ENCODE measurements at regions not wholly inside any gene's neighbourhood (a gene's known extent, or its start where the extent isn't known, plus 50 kb on each side); places are given as distances from the start of the nearest gene placed in this dataset.

DNA sequence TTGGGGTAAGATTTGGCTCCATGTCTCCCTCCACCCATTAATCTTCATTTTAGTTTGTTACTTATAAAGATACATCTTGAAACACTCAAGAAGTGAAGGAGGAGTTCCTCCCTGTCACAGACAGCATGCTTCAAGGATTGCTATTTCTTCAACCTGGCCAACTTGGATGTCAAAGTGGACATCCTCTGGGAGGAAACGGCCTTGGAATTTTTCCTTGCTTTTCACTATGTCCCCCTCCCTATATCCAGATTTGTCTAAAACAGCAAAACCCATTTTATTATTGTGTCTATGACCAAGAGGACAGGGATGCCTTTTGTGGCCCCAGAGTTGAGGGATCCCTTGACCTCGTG, 242.9 kb downstream of the LPIN1 start:
- DNase-seq (ENCODE audit: low read depth in 2 of 2, low spot score in 1 of 2), result no peak

GRCh38 chr2:11990576-11990975, 244.1 kb downstream of the LPIN1 start:
- no peak for DNase-seq (ENCODE audit: low read depth in 2 of 2, low spot score in 1 of 2)

DNA sequence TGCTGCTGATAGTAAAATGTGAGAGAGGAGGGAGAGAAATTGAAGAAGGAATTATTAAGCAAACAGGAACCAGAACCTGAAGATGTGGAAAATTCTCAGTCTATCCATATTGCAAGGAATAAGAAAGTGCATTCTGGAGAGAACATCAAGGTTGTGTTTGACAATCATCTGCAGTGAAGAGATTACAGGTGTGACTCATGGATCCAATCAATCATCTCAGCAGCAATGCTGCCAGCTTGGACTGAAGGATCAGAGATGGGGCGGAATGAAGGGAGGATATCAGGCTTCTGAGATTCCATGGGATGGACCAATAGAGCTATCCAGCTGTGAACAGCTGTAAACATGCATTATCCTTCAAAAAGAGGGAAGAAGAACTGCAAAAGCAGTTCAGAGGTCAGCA, 247.3 kb downstream of the LPIN1 start:
- no peak for DNase-seq (ENCODE audit: low read depth in 2 of 2, low spot score in 1 of 2)

DNA sequence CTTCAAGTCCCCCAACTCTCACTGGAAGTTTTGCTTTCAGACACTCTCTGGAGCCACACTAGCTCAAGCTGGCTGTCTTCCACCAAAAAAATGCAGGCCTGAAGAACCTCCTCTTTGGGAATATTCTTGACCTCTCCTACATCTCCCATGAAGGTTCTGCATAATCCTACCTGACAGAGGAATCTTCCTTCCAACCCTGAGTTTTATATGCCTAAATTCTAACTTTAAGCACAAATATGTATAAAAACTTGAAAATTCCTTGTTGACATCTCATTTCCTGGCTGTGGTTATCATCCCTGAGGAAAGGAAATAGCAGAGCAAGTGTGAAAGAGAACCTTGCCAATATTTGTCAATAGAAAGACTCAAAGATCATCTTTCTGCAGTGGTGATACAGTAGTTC, 249.0 kb downstream of the LPIN1 start:
- DNase-seq (ENCODE audit: low read depth in 2 of 2, low spot score in 1 of 2), result no peak

- no peak for DNase-seq (ENCODE audit: low read depth in 2 of 2, low spot score in 1 of 2)
These were observed 250.2 kb downstream of the LPIN1 start for GRCh38 chr2:11996618-11997017.

DNA sequence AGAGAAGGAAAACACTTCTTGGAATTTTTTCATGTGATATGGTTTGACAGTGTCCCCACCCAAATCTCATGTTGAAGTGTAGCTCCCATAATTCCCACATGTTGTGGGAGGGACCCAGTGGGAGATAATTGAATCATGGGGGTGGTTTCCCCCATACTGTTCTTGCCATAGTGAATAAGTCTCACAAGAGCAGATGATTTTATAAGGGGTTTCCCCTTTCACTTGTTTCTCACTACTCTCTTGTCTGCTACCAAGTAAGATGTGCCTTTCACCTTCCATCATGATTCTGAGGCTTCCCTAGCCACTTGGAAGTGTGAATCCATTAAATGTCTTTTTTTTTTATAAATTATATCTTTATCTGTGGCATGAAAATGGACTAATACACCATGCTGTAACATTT, 250.7 kb downstream of the LPIN1 start:
- no peak for DNase-seq (ENCODE audit: low read depth in 2 of 2, low spot score in 1 of 2)

- DNase-seq (ENCODE audit: low read depth in 2 of 2, low spot score in 1 of 2), result no peak
These were observed 251.8 kb downstream of the LPIN1 start for GRCh38 chr2:11998218-11998617.

DNA sequence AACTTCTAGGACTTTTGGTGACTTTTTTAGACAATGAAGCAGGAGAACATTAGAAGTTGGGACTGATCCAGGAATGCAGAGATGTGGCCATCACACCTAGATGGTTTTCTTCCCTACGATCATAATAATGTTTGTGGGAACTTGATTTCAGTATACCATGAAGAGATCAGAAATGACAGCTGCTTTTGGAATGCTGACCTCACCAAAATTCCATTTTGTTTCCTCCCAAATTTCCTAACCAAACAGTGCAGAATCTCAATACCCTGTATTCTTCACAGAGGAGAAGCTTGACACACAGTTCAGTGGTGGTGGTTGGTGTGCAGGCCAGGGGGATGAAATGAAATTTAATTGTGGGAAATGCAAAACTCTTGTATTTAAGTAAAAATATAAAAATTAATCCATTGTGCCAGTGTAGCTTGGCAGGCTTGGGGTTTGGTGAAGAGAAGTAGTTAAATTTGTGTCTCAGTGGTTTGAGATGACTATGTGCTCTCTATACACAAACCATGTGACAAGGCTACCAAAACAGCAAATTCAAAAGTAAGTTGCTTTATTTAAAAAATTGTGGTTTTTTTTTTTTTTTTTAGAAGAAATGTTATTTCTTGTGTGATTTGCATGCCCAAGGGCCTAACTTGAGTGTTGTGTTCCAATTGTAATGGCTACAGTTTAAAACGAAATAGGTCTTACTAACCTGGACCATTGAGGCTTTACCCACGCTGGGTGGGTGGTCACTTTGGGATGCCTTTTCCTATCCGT, 252.4 kb downstream of the LPIN1 start:
- DNase-seq (ENCODE audit: low read depth in 2 of 2, low spot score in 1 of 2), result no peak

- no peak for DNase-seq (ENCODE audit: low read depth in 2 of 2, low spot score in 1 of 2)
These were observed 255.2 kb downstream of the LPIN1 start for GRCh38 chr2:12001621-12002020.

- no peak for DNase-seq (ENCODE audit: low read depth in 2 of 2, low spot score in 1 of 2)
These were observed 255.8 kb downstream of the LPIN1 start for GRCh38 chr2:12002215-12002614.

GRCh38 chr2:12004713-12005112, 258.3 kb downstream of the LPIN1 start:
- no peak for DNase-seq (ENCODE audit: low read depth in 2 of 2, low spot score in 1 of 2)

- DNase-seq (ENCODE audit: low read depth in 2 of 2, low spot score in 1 of 2), result peak; percentile 48 to 58
These were observed 259.7 kb downstream of the LPIN1 start for GRCh38 chr2:12005886-12006681.

DNA sequence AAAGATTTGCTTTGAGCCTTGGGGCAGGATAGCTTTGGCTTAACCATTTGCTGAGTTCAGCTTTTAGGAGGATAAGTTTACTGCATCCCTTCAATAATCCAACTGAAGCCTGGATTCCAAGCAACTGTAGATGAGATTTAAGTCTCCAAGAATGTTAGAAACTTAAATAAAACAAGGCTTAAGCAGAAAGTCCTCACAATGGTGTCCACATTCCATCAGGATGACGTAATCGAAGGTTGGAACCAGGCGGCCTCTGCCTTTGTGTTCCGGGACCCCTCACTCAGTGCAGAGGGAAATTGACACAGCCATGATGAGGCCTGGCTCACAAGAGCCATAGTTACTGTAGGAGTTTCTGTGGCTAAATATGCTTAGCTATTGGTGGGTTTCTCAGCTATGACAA, 260.4 kb downstream of the LPIN1 start:
- no peak for DNase-seq (ENCODE audit: low read depth in 2 of 2, low spot score in 1 of 2)

DNA sequence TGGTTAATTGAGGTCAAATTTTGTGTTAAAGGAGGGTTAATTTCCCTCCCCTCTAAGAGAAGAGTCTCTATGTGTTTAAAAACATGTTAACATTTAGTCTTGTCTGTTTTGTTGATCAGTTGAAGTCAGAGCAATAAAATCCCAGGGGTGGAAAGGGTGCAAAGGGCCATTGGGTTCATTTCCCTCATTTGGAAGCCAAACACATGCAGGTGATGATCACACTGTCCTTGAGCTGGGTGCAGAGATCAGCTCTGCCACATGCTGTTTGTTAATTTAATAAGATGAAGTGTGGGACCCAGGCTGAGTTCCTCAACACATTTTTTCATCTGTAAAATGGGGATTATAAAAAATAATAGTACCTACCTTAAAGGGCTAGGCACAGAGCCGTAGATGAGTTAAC, 260.9 kb downstream of the LPIN1 start:
- DNase-seq (ENCODE audit: low read depth in 2 of 2, low spot score in 1 of 2), result no peak

- no peak for DNase-seq (ENCODE audit: low read depth in 2 of 2, low spot score in 1 of 2)
These were observed 262.1 kb downstream of the LPIN1 start for GRCh38 chr2:12008425-12009061.

GRCh38 chr2:12009323-12009905, 263.0 kb downstream of the LPIN1 start:
- DNase-seq (ENCODE audit: low read depth in 2 of 2, low spot score in 1 of 2), result no peak

DNA sequence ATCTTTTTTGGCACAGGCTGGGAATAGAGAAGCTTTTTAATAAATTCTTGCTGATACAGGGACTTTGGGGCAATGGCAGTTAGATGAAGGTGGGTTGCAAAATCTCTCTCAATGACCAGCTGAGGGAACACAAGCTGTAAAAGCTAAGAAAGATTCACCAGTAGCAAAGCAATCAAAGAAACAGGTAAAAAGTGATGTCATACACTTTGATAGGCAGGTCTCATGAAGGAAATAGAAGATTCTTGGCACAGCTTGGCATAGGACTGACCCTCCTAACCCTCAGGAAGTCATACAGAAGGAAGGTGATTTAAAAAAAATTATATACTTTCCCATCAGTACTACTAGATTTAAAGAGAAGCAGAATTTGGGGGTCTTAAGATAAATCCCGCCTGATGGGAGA, 263.6 kb downstream of the LPIN1 start:
- no peak for DNase-seq (ENCODE audit: low read depth in 2 of 2, low spot score in 1 of 2)

GRCh38 chr2:12010779-12011178, 264.3 kb downstream of the LPIN1 start:
- DNase-seq (ENCODE audit: low read depth in 2 of 2, low spot score in 1 of 2), result no peak

DNA sequence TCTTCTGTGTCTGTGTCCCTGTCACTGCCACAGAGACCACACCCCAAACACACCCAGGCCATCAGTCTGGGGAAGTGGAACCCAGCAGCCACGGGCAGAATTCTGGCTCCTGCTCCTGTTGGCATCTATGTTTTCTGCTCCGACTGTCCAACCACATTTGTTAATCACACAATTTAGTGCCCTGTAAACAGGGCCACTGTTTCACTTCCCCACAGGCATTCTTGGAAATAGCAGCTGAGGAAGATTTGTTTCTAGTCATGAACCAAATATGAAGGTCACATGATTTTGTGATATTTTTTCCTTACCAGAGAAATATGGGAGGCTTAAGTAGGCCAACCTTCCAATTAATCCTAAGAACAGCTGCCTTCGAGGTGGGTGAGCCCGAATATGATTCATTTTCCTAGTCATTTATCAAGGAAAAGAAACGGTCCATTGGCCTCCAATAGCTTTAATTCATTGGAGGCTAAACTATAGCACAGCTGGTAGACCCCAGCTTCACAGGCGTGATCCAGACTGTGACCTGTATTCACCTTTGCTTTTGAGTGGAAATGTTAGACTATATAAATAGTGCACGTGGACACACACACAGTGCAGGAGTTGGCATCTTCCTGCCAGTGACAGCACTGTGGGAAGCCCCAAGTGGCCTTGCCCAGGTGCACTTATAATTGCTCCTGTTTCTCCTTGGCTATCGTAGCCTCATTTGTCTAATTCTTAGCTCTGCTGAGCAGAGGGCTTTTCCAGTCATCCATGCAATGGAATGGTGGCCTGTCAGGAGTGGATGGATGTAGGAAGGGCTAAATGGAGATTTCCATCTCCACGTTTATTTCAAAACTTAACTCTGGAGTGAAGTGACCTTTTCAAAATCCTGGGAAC, 267.9 kb downstream of the LPIN1 start:
- DNase-seq (ENCODE audit: low read depth in 2 of 2, low spot score in 1 of 2), result no peak

GRCh38 chr2:12017499-12018157, 271.2 kb downstream of the LPIN1 start:
- no peak for DNase-seq (ENCODE audit: low read depth in 2 of 2, low spot score in 1 of 2)
